Karpas-422 (cell line): ENCODE measurements at regions not wholly inside any gene's neighbourhood (a gene's known extent, or its start where the extent isn't known, plus 50 kb on each side); places are given as distances from the start of the nearest gene placed in this dataset.
A peak's percentile ranks its signal among the peaks of the same experiment; 100 is the strongest.

Experiments
- DNase-seq: peaks from one replicate; pipeline ENCODE4 v3.0.0-alpha.2; 2015
- H2AFZ ChIP-seq: fragments of 200-600 bp; sonication (generic); 2 replicates; pipeline ENCODE4 v1.6.1; 2014; ENCODE audit warnings: antibody characterized with exemption, low read length, mixed read lengths
- H3K27ac ChIP-seq: fragments of 200-600 bp; sonication (generic); 2 replicates; pipeline ENCODE4 v1.5.1; 2014; ENCODE audit warnings: mild to moderate bottlenecking, low read length, moderate library complexity
- H3K27me3 ChIP-seq: fragments of 200-600 bp; sonication (generic); 2 replicates; pipeline ENCODE4 v1.6.1; 2014; ENCODE audit warnings: low read length, mixed read lengths
- H3K36me3 ChIP-seq: fragments of 200-600 bp; sonication (generic); 2 replicates; pipeline ENCODE4 v1.6.1; 2014; ENCODE audit warnings: low read length, mixed read lengths; ENCODE audit not compliant: insufficient read depth
- H3K4me1 ChIP-seq: fragments of 200-600 bp; sonication (generic); 2 replicates; pipeline ENCODE4 v1.6.1; 2014; ENCODE audit warnings: mild to moderate bottlenecking, low read length, mixed read lengths
- H3K4me2 ChIP-seq: fragments of 200-600 bp; sonication (generic); 2 replicates; pipeline ENCODE4 v1.6.1; 2014; ENCODE audit warnings: low read length, low read depth, mild to moderate bottlenecking; ENCODE audit not compliant: poor library complexity, severe bottlenecking
- H3K4me3 ChIP-seq: fragments of 200-600 bp; sonication (generic); 2 replicates; pipeline ENCODE4 v1.5.1; 2014; ENCODE audit warnings: mild to moderate bottlenecking, antibody characterized with exemption, low read length, mixed read lengths
- H3K79me2 ChIP-seq: fragments of 200-600 bp; sonication (generic); 2 replicates; pipeline ENCODE4 v1.6.1; 2014; ENCODE audit warnings: mild to moderate bottlenecking, low read length, mixed read lengths
- H3K9ac ChIP-seq: fragments of 200-600 bp; sonication (generic); 2 replicates; pipeline ENCODE4 v1.6.0; 2014; ENCODE audit warnings: low read length
- H3K9me2 ChIP-seq: fragments of 200-600 bp; sonication (generic), shearing (Covaris generic); replicated peaks from 2 replicates; pipeline ENCODE4 v1.6.0; 2014; ENCODE audit warnings: mild to moderate bottlenecking, low read length, moderate library complexity; ENCODE audit not compliant: insufficient read depth
- H3K9me3 ChIP-seq: fragments of 300-700, 200-600 bp; sonication (generic); 2 replicates; pipeline ENCODE4 v1.6.1; 2014; ENCODE audit warnings: low read length, mixed read lengths
- H4K20me1 ChIP-seq: fragments of 200-600 bp; sonication (generic); 2 replicates; pipeline ENCODE4 v1.6.1; 2014; ENCODE audit warnings: mild to moderate bottlenecking, antibody characterized with exemption, low read length, low read depth; ENCODE audit not compliant: insufficient read depth

- Histone ChIP-seq H3K27me3 (no peaks in the 10 kb centered on the region), H3K36me3 (no peaks in the 10 kb centered on the region), H3K9ac (no peak overlapping the region), H3K4me3 (no peak overlapping the region), H3K4me2 (no peak overlapping the region), H3K9me3 (0 out of 2 replicates have a peak, but pooled peaks cover 5% of the 10 kb centered on the region), H3K4me1 (no peaks in the 10 kb centered on the region), H3K79me2 (no peaks in the 10 kb centered on the region), H2AFZ (no peak overlapping the region), H3K27ac (no peak overlapping the region), H4K20me1 (no peaks in the 10 kb centered on the region), H3K9me2 (no peaks in the 10 kb centered on the region)
- DNase-seq: no peak
These were observed 364.2 kb upstream of the ZP4 start for GRCh38 chr1:238254935-238255334.

DNA sequence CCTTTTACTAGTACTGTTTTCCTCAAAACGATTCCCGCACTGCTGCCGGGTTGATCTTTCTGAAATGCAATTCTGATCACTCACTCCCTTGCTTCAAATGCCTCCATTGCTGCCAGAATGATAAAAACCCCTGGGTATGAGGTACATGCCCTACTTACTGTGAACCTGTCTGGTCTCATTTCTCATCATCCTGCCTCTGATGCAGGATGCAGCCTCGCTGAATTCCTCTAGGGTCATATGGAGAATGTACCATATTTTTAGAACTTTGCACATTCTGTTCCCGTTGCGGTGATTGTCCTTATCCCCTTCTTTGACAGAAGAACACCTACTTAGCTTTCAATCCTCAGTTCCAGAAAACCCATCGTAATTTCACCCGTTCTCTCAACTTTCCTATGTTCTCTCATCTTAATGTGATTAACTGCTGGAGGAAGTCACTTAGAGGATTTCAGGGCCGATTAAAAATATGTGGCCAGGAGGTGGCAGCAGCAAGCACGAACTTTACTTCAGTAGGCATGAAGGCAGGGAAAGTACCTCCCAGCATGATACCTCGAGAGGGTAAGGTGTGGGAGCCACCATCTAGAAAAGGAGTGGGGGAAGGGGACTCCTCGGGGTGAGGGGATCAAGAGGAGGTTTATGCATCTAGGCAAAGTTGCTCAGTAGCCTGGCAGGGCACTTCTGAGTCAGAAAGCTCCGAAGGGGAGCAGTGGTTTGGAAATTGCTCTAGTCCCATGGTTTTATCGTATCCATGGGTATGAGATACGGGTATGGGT lies 361.5 kb upstream of the ZP4 start:
- H3K27ac ChIP-seq: no peak overlapping the region
- H3K4me3 ChIP-seq: no peak overlapping the region
- no peaks in the 10 kb centered on the region for H3K36me3 ChIP-seq
- H3K4me2 ChIP-seq: no peak overlapping the region
- no peaks in the 10 kb centered on the region for H3K79me2 ChIP-seq
- H3K4me1 ChIP-seq: no peaks in the 10 kb centered on the region
- no peak overlapping the region for H3K9ac ChIP-seq
- H4K20me1 ChIP-seq: no peaks in the 10 kb centered on the region
- H3K27me3 ChIP-seq: no peaks in the 10 kb centered on the region
- DNase-seq: peak; percentile 76
- H2AFZ ChIP-seq: no peak overlapping the region
- no peaks in the 10 kb centered on the region for H3K9me2 ChIP-seq
- H3K9me3 ChIP-seq: 0 out of 2 replicates have a peak, but pooled peaks cover 5% of the 10 kb centered on the region

DNA sequence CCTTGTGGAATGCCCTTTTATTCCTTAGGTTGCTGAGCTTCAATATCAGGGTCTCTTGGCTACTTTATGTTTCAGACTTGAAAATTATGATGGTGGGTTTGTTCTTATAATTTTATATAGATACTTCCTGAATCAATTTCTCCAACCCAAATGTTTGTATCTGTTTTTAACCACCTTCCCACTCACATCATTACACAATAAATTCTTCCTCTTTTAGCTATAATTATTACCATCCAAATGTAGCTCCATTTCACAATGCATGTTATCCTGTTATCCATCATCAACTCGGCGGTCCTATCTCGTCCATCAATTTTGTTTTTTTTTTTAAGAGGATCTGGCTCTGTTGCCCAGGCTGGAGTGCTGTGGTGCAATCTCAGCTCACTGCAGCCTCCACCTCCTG lies 357.6 kb upstream of the ZP4 start:
- no peak overlapping the region for H2AFZ ChIP-seq
- H3K27me3 ChIP-seq: no peaks in the 10 kb centered on the region
- H3K27ac ChIP-seq: no peak overlapping the region
- no peaks in the 10 kb centered on the region for H3K79me2 ChIP-seq
- no peaks in the 10 kb centered on the region for H3K9me2 ChIP-seq
- H4K20me1 ChIP-seq: no peaks in the 10 kb centered on the region
- no peak overlapping the region for H3K4me2 ChIP-seq
- no peaks in the 10 kb centered on the region for H3K4me1 ChIP-seq
- H3K9me3 ChIP-seq: peaks cover 15% of the 10 kb centered on the region
- H3K4me3 ChIP-seq: no peak overlapping the region
- no peak overlapping the region for H3K9ac ChIP-seq
- no peak for DNase-seq
- H3K36me3 ChIP-seq: no peaks in the 10 kb centered on the region

DNA sequence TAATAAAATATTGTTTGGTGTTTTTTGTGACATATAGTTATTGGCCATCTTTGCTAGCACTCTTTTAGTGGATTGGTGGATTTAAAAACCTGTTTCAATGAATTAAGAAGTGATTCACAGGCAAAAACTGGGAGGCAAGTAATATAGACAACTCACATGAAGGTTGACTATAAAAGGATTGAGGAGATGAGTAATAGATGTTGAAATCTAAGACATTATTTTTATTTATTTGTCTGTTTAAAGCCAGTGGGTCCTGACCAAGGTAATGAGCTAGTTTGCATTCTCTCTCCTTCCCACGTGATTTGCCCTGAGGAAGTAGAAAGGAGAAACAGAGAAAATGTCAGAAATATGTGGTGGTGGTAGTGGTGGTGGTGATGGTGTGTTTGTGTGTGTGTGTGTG lies 351.5 kb upstream of the ZP4 start:
- no peaks in the 10 kb centered on the region for H3K36me3 ChIP-seq
- DNase-seq: no peak
- H3K79me2 ChIP-seq: no peaks in the 10 kb centered on the region
- no peaks in the 10 kb centered on the region for H3K4me1 ChIP-seq
- H4K20me1 ChIP-seq: no peaks in the 10 kb centered on the region
- H3K27ac ChIP-seq: no peak overlapping the region
- no peak overlapping the region for H2AFZ ChIP-seq
- no peak overlapping the region for H3K4me3 ChIP-seq
- H3K9me3 ChIP-seq: peaks cover 26% of the 10 kb centered on the region
- no peak overlapping the region for H3K4me2 ChIP-seq
- H3K27me3 ChIP-seq: no peaks in the 10 kb centered on the region
- no peaks in the 10 kb centered on the region for H3K9me2 ChIP-seq
- H3K9ac ChIP-seq: no peak overlapping the region

GRCh38 chr1:238241607-238242006 lies 350.9 kb upstream of the ZP4 start:
- Histone ChIP-seq H3K27me3 (no peaks in the 10 kb centered on the region), H3K4me3 (no peak overlapping the region), H3K4me2 (no peak overlapping the region), H3K27ac (no peak overlapping the region), H2AFZ (no peak overlapping the region), H3K36me3 (no peaks in the 10 kb centered on the region), H3K4me1 (no peaks in the 10 kb centered on the region), H3K9me2 (no peaks in the 10 kb centered on the region), H3K79me2 (no peaks in the 10 kb centered on the region), H3K9me3 (peaks cover 26% of the 10 kb centered on the region), H3K9ac (no peak overlapping the region), H4K20me1 (no peaks in the 10 kb centered on the region)
- DNase-seq: no peak

- no peaks in the 10 kb centered on the region for H3K27me3 ChIP-seq
- peaks cover 17% of the 10 kb centered on the region for H3K9me3 ChIP-seq
- H3K4me1 ChIP-seq: no peaks in the 10 kb centered on the region
- no peaks in the 10 kb centered on the region for H3K36me3 ChIP-seq
- no peak for DNase-seq
- H3K4me2 ChIP-seq: no peak overlapping the region
- H3K27ac ChIP-seq: no peak overlapping the region
- no peaks in the 10 kb centered on the region for H4K20me1 ChIP-seq
- no peak overlapping the region for H2AFZ ChIP-seq
- no peak overlapping the region for H3K4me3 ChIP-seq
- H3K79me2 ChIP-seq: no peaks in the 10 kb centered on the region
- H3K9me2 ChIP-seq: no peaks in the 10 kb centered on the region
- no peak overlapping the region for H3K9ac ChIP-seq
These were observed 348.6 kb upstream of the ZP4 start for GRCh38 chr1:238239343-238239742.

GRCh38 chr1:238233966-238234365 lies 343.2 kb upstream of the ZP4 start:
- H3K4me2 ChIP-seq: no peak overlapping the region

GRCh38 chr1:238232084-238232710 lies 341.5 kb upstream of the ZP4 start:
- Histone ChIP-seq H2AFZ (no peak overlapping the region), H3K9ac (no peak overlapping the region), H3K9me2 (no peaks in the 10 kb centered on the region), H4K20me1 (no peaks in the 10 kb centered on the region), H3K4me3 (no peak overlapping the region), H3K9me3 (peaks cover 32% of the 10 kb centered on the region), H3K27me3 (no peaks in the 10 kb centered on the region), H3K27ac (no peak overlapping the region), H3K36me3 (no peaks in the 10 kb centered on the region), H3K4me1 (no peaks in the 10 kb centered on the region), H3K4me2 (no peak overlapping the region), H3K79me2 (no peaks in the 10 kb centered on the region)
- no peak for DNase-seq

More at GRCh38 chr1:238233966-238234365, 343.2 kb upstream of the ZP4 start:
- Histone ChIP-seq H3K27me3 (no peaks in the 10 kb centered on the region), H4K20me1 (no peaks in the 10 kb centered on the region), H3K4me3 (no peak overlapping the region), H3K9ac (no peak overlapping the region), H3K36me3 (no peaks in the 10 kb centered on the region), H2AFZ (no peak overlapping the region), H3K4me1 (no peaks in the 10 kb centered on the region), H3K79me2 (no peaks in the 10 kb centered on the region), H3K9me2 (no peaks in the 10 kb centered on the region), H3K27ac (no peak overlapping the region), H3K9me3 (peaks cover 25% of the 10 kb centered on the region)
- DNase-seq: no peak
